ENCODE measurements at regions not wholly inside any gene's neighbourhood (a gene's known extent, or its start where the extent isn't known, plus 50 kb on each side); places are given as distances from the start of the nearest gene placed in this dataset.

DNA sequence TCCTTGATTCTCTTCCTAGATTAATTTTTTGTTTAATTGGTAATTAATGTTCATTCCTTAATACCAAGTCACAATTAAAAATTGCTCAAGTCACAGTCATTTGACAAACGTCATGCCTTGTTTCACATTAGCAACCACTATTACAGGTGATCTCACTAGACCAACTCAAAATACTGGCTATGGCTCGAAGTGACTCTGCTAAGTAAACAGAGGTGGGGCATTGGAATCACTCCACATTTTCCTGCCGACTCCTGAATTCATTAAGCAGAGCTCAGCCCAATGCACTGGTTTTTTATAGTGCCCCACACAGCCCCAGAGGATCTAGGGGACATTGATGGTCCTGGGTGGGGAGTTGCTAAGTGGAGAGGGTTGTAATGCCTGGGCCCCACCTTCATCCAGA is 201.2 kb upstream of the NSMCE3 start:
- Histone ChIP-seq H3K9me3 (no peaks in the 10 kb centered on the region), H3K4me1 (ENCODE audit: insufficient read depth) (no peaks in the 10 kb centered on the region), H3K4me3 (no peak overlapping the region), H3K27ac (no peak overlapping the region), H3K27me3 (no peaks in the 10 kb centered on the region), H3K36me3 (no peaks in the 10 kb centered on the region)
- intact Hi-C loops (cut with DNase I), result no loop called here
- DNase-seq, result no peak
- WGBS, 3 donors, result 39 to 49% (median 40%) methylated on average over 3 of the region's 3 CpGs
- TF ChIP-seq EP300 (IDR thresholded peaks at IDR 0.05), result no peak
- TF ChIP-seq, protein P1, sequence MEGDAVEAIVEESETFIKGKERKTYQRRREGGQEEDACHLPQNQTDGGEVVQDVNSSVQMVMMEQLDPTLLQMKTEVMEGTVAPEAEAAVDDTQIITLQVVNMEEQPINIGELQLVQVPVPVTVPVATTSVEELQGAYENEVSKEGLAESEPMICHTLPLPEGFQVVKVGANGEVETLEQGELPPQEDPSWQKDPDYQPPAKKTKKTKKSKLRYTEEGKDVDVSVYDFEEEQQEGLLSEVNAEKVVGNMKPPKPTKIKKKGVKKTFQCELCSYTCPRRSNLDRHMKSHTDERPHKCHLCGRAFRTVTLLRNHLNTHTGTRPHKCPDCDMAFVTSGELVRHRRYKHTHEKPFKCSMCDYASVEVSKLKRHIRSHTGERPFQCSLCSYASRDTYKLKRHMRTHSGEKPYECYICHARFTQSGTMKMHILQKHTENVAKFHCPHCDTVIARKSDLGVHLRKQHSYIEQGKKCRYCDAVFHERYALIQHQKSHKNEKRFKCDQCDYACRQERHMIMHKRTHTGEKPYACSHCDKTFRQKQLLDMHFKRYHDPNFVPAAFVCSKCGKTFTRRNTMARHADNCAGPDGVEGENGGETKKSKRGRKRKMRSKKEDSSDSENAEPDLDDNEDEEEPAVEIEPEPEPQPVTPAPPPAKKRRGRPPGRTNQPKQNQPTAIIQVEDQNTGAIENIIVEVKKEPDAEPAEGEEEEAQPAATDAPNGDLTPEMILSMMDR (IDR thresholded peaks at IDR 0.05), result no peak
- no peak for TF ChIP-seq POLR2A (IDR thresholded peaks at IDR 0.05)

DNA sequence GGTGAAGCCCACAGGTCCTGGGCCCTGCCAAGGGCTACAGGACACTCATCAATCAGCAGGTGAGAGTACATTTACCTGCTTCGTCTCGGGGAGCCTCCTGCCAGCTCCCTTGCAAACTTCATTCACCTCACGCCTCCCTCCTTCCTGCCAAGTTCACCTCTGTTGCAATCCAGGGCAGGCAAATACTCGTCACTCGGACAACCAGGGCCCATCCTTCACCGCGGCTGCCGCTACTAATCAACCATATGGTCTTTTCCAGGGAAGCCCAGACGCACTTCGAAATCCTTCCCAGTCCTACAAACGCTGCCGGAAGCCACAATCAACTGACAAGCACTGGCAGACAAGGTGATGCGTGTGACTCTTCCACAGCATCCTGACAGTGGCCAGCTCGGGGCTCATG is 200.7 kb upstream of the NSMCE3 start:
- DNase-seq, result no peak
- intact Hi-C loops (cut with DNase I), result no loop called here
- no peaks in the 10 kb centered on the region for H3K4me1 ChIP-seq (ENCODE audit: insufficient read depth)
- H3K9me3 ChIP-seq, result no peaks in the 10 kb centered on the region
- H3K27me3 ChIP-seq, result no peaks in the 10 kb centered on the region
- no peak overlapping the region for H3K27ac ChIP-seq
- H3K36me3 ChIP-seq, result no peaks in the 10 kb centered on the region
- TF ChIP-seq POLR2A (IDR thresholded peaks at IDR 0.05) (no peak), EP300 (IDR thresholded peaks at IDR 0.05) (no peak)
- TF ChIP-seq, protein P1 (IDR thresholded peaks at IDR 0.05), result no peak
- WGBS, 3 donors, result 58 to 62% (median 61%) methylated on average over 14 of the region's 14 CpGs
- no peak overlapping the region for H3K4me3 ChIP-seq

DNA sequence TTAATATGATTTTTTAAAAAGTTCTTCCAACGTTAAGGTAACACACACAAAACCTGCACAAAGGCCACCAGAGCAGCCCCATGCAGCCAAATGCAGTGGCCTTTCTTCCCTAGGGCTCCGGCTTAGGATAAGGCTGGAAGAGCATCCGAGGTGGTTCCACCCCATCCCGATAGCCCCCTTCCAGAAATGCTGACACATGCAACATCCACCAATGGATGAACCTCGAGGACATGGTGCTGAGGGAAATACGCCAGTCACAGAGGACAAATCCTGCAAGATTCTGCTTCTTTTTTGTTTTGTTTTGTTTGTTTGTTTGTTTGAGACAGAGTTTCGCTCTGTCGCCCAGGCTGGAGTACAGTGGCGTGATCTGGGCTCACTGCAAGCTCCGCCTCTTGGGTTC is 199.3 kb upstream of the NSMCE3 start:
- Histone ChIP-seq H3K4me1 (ENCODE audit: insufficient read depth) (no peaks in the 10 kb centered on the region), H3K36me3 (no peaks in the 10 kb centered on the region), H3K27ac (no peak overlapping the region), H3K4me3 (no peak overlapping the region), H3K9me3 (no peaks in the 10 kb centered on the region), H3K27me3 (no peaks in the 10 kb centered on the region)
- intact Hi-C loops (cut with DNase I), result no loop called here
- no peak for DNase-seq
- WGBS, 3 donors, result 73 to 76% (median 76%) methylated on average over 10 of the region's 10 CpGs
- TF ChIP-seq EP300 (IDR thresholded peaks at IDR 0.05) (no peak), POLR2A (IDR thresholded peaks at IDR 0.05) (no peak)
- TF ChIP-seq, protein P1 (IDR thresholded peaks at IDR 0.05), result no peak

DNA sequence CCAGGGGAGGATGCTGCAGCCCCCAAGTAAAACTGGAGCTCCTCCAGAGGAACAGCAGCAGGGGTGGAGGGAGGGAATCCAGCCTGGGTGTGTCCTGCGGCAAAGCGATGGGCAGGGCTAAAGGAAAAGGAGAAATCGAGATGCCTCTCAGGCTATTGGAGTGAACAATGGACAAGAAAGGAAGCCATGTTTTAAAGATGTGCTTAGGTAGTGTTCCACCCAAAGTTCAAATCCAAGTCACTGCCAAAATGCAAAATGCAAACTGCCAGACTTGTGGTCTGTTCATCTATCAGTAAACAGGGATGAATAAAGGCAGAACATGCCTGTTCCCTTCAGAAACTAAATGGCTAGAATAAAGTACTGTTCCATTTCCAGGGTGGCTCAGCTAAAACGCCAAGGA is 197.5 kb upstream of the NSMCE3 start:
- Histone ChIP-seq H3K4me3 (no peak overlapping the region), H3K4me1 (ENCODE audit: insufficient read depth) (no peaks in the 10 kb centered on the region), H3K27ac (no peak overlapping the region), H3K36me3 (no peaks in the 10 kb centered on the region), H3K9me3 (no peaks in the 10 kb centered on the region), H3K27me3 (no peaks in the 10 kb centered on the region)
- no peak for TF ChIP-seq POLR2A (IDR thresholded peaks at IDR 0.05)
- no peak for DNase-seq
- intact Hi-C loops (cut with DNase I), result no loop called here
- 89 to 92% (median 90%) methylated on average over 4 of the region's 4 CpGs for WGBS, 3 donors

DNA sequence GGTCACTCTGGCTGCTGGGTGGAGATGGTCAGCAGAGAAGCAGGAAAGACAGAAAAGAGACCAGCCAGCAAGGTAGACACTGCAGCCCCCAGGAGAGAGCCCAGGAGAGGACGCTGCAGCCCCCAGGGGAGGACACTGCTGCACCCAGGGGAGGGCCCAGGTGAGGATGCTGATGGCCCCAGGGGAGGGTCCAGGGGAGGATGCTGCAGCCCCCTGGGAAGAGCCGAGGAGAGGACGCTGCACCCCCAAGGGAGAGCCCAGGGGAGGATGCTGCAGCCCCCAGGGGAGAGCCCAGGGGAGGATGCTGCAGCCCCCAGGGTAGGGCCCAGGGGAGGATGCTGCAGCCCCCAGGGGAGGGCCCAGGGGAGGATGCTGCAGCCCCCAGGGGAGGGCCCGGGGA is 196.7 kb upstream of the NSMCE3 start:
- 74 to 87% (median 79%) methylated on average over 3 to 4 of the region's 4 CpGs for WGBS, 3 donors
- Histone ChIP-seq H3K4me1 (ENCODE audit: insufficient read depth) (no peaks in the 10 kb centered on the region), H3K27ac (no peak overlapping the region), H3K27me3 (no peaks in the 10 kb centered on the region), H3K9me3 (no peaks in the 10 kb centered on the region), H3K4me3 (no peak overlapping the region), H3K36me3 (no peaks in the 10 kb centered on the region)
- intact Hi-C loops (cut with DNase I), result no loop called here
- TF ChIP-seq POLR2A (IDR thresholded peaks at IDR 0.05) (no peak), EP300 (IDR thresholded peaks at IDR 0.05) (no peak)
- TF ChIP-seq, protein P1 (IDR thresholded peaks at IDR 0.05), result no peak
- no peak for DNase-seq

Measured in ovary (tissue), 7 donors.